ENCODE measurements at regions not wholly inside any gene's neighbourhood (a gene's known extent, or its start where the extent isn't known, plus 50 kb on each side); places are given as distances from the start of the nearest gene placed in this dataset.

DNA sequence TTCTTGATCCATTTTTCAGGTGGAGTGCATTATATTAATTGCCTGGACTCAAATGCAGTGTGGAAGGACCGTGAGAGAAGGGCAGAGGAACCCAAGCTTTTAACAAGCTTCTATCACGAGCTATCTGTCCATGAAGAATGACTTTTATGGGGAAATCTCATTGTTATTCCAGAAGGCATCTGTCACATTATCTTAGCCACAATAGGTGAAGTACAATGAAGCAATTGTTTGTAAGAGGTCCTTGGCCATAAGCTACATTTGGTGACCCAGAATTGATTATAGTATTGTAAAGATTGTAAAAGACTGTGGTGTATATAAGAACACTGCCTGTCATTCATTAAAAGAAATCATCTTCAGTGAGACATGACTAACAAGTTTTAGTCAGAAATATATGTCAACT is 58.6 kb upstream of the RELN start:
- Histone ChIP-seq H3K27ac (no peak overlapping the region), H3K4me3 (no peak overlapping the region), H3K27me3 (no peaks in the 10 kb centered on the region), H3K4me1 (no peaks in the 10 kb centered on the region), H3K36me3 (no peaks in the 10 kb centered on the region), H3K9me3 (no peaks in the 10 kb centered on the region)
- TF ChIP-seq, protein P1, sequence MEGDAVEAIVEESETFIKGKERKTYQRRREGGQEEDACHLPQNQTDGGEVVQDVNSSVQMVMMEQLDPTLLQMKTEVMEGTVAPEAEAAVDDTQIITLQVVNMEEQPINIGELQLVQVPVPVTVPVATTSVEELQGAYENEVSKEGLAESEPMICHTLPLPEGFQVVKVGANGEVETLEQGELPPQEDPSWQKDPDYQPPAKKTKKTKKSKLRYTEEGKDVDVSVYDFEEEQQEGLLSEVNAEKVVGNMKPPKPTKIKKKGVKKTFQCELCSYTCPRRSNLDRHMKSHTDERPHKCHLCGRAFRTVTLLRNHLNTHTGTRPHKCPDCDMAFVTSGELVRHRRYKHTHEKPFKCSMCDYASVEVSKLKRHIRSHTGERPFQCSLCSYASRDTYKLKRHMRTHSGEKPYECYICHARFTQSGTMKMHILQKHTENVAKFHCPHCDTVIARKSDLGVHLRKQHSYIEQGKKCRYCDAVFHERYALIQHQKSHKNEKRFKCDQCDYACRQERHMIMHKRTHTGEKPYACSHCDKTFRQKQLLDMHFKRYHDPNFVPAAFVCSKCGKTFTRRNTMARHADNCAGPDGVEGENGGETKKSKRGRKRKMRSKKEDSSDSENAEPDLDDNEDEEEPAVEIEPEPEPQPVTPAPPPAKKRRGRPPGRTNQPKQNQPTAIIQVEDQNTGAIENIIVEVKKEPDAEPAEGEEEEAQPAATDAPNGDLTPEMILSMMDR (IDR thresholded peaks at IDR 0.05) = no peak
- TF ChIP-seq POLR2A (IDR thresholded peaks at IDR 0.05) = no peak
- DNase-seq = no peak
- intact Hi-C loops (cut with DNase I) = no loop called here
- WGBS, 4 donors = 46 to 60% (median 55%) methylated on average over 2 of the region's 2 CpGs
- no peak for ATAC-seq

DNA sequence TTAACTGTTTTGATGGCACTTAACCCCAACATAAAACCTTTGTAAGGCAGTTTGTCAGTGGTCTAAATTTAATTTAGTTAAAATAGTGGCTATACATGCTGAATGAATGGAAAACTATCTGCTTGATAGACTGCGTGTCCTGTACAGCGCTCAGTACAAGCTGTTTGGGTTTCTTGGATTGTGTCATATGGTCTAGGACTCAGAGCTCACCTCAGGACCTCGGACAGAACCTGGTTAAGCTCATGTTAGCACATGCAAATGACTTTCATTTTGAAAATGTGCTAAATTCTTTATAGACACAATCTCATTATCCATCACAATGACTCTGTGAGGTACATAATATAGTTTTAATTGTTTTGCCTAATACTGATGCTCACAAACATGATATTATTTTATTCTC is 55.7 kb upstream of the RELN start:
- no peak overlapping the region for H3K27ac ChIP-seq
- H3K4me1 ChIP-seq = no peaks in the 10 kb centered on the region
- DNase-seq (no peak), ATAC-seq (no peak)
- intact Hi-C loops (cut with DNase I) = no loop called here
- no peaks in the 10 kb centered on the region for H3K36me3 ChIP-seq
- no peak overlapping the region for H3K4me3 ChIP-seq
- H3K27me3 ChIP-seq = peaks cover 0 to 5% (median 0%) of the 10 kb centered on the region in 9 donors
- no peak for TF ChIP-seq POLR2A (IDR thresholded peaks at IDR 0.05)
- TF ChIP-seq, protein P1 (IDR thresholded peaks at IDR 0.05) = no peak
- H3K9me3 ChIP-seq = no peaks in the 10 kb centered on the region
- WGBS, 4 donors = 69 to 72% (median 70%) methylated on average over 3 of the region's 3 CpGs

DNA sequence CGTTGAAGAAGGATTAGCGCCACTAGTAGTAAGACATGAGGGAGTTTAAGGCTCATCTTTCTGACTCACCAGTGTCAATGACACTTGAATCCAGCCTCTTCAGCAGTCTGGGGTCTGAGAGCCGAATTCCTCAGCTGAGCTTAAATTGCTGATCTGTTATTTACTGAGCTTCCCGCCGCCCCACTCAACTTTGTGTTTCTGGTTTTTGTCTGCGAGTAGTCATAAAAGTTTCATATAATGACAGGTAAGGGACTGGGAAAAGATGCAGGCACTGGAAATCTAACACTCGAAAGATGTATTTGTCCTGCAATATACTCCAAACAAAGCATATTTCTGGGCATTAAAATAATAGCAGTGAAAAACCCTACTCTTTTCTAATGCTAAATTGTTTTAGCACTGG is 51.2 kb upstream of the RELN start:
- intact Hi-C loops (cut with DNase I) = no loop called here
- ATAC-seq = no peak
- peaks cover 0 to 5% (median 0%) of the 10 kb centered on the region in 9 donors for H3K27me3 ChIP-seq
- H3K4me3 ChIP-seq = no peak overlapping the region
- H3K4me1 ChIP-seq = no peaks in the 10 kb centered on the region
- H3K9me3 ChIP-seq = no peaks in the 10 kb centered on the region
- 39 to 44% (median 42%) methylated on average over 7 of the region's 7 CpGs for WGBS, 4 donors
- H3K27ac ChIP-seq = no peak overlapping the region
- TF ChIP-seq, protein P1 (IDR thresholded peaks at IDR 0.05) = no peak
- no peak for TF ChIP-seq POLR2A (IDR thresholded peaks at IDR 0.05)
- DNase-seq = no peak
- H3K36me3 ChIP-seq = no peaks in the 10 kb centered on the region

DNA sequence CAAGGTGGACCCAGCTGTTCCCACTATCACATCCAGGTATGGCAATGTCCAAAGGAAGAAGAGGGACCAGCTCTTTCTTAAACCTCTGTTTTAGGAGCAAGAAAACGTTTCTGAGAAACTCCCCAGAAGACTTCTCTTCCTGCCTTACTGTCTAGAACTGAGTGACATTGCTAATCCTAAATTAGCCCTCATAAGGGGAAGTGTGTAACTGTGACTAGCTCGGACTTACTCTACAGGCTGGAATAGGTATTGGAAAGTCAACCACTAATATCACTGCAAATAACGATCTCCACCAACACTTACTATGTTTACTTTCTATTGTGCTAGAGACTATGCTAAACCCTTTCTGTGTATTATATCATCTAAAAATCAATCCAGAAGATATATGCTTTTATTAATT is 49.9 kb upstream of the RELN start:
- peaks cover 0 to 9% (median 0%) of the 10 kb centered on the region in 9 donors for H3K27me3 ChIP-seq
- intact Hi-C loops (cut with DNase I) = no loop called here
- DNase-seq (no peak), ATAC-seq (no peak)
- WGBS, 4 donors = 50 to 64% (median 56%) methylated on average over 3 of the region's 3 CpGs
- H3K9me3 ChIP-seq = peaks cover 0 to 10% (median 0%) of the 10 kb centered on the region in 12 donors
- H3K36me3 ChIP-seq = no peaks in the 10 kb centered on the region
- no peaks in the 10 kb centered on the region for H3K4me1 ChIP-seq
- no peak overlapping the region for H3K4me3 ChIP-seq
- H3K27ac ChIP-seq = no peak overlapping the region
- TF ChIP-seq POLR2A (IDR thresholded peaks at IDR 0.05) = no peak
- TF ChIP-seq, protein P1 (IDR thresholded peaks at IDR 0.05) = no peak

Data from heart left ventricle (tissue), 16 donors.